IMR-90 (cell line): ENCODE measurements at regions not wholly inside any gene's neighbourhood (a gene's known extent, or its start where the extent isn't known, plus 50 kb on each side); places are given as distances from the start of the nearest gene placed in this dataset.

Experiments used
- ATAC-seq: fragments of 200-7000 bp; cut with Tn5 transposase; 2 replicates; pipeline ENCODE4 v1.9.1; 2020; ENCODE audit warnings: low read depth, mild to moderate bottlenecking, moderate library complexity
- BruUV-seq: library from RNA; stranded (reverse); fragments of 400-500 nt; replicated peaks from 2 replicates; lab custom pipeline; 2021; lab: Mats Ljungman, UMichigan
- CTCF ChIA-PET: fragments of 300-600 bp; formaldehyde crosslinking; extraction: SDS; loops from one replicate; lab custom pipeline; 2021; ENCODE audit warnings: antibody characterized with exemption; lab: Yijun Ruan, JAX
- POLR2A ChIA-PET: fragments of 300-600 bp; sonication (Branson Sonifier 250); formaldehyde crosslinking; loops from one replicate; lab custom pipeline; 2022; ENCODE audit warnings: antibody characterized with exemption; ENCODE audit not compliant: unreplicated experiment; lab: Charles Lee
- DNase-seq: peaks from one replicate; pipeline ENCODE4 v3.0.0; 2013
- H2AFZ ChIP-seq: replicated peaks from 2 replicates; pipeline ENCODE3; 2013; ENCODE audit warnings: low read length, mild to moderate bottlenecking; ENCODE audit not compliant: poor library complexity
- H2AK5ac ChIP-seq: 2 replicates; pipeline ENCODE4 v1.6.1; 2013; ENCODE audit warnings: low read depth, low read length, inconsistent platforms
- H2AK9ac ChIP-seq: replicated peaks from 2 replicates; pipeline ENCODE3; 2013; ENCODE audit warnings: mild to moderate bottlenecking, low read depth, low read length, moderate library complexity; ENCODE audit not compliant: poor library complexity
- H2BK120ac ChIP-seq: 2 replicates; pipeline ENCODE4 v1.6.1; 2013; ENCODE audit warnings: low read depth, low read length, inconsistent platforms
- H2BK15ac ChIP-seq: 3 replicates; pipeline ENCODE4 v1.6.1; 2013; ENCODE audit warnings: low read depth, low read length, inconsistent platforms
- H2BK20ac ChIP-seq: 2 replicates; pipeline ENCODE4 v1.6.1; 2013; ENCODE audit warnings: low read depth, mild to moderate bottlenecking, inconsistent platforms, low read length, moderate library complexity
- H2BK5ac ChIP-seq: 2 replicates; pipeline ENCODE4 v1.6.1; 2013; ENCODE audit warnings: mild to moderate bottlenecking, low read depth, low read length, inconsistent platforms; ENCODE audit not compliant: poor library complexity, severe bottlenecking
- H3K14ac ChIP-seq: replicated peaks from 2 replicates; pipeline ENCODE4 v1.6.1; 2013; ENCODE audit warnings: low read depth, low read length, inconsistent platforms
- H3K18ac ChIP-seq: 2 replicates; pipeline ENCODE4 v1.6.1; 2013; ENCODE audit warnings: low read depth, low read length, control low read depth
- H3K23ac ChIP-seq: 2 replicates; pipeline ENCODE4 v1.6.1; 2013; ENCODE audit warnings: low read depth, low read length, inconsistent platforms
- H3K27ac ChIP-seq: 2 replicates; pipeline ENCODE4 v1.5.1; 2013; ENCODE audit warnings: mild to moderate bottlenecking, control low read depth, low read length; ENCODE audit not compliant: insufficient read depth
- H3K27me3 ChIP-seq: 2 replicates; pipeline ENCODE4 v1.6.1; 2013; ENCODE audit warnings: low read length; ENCODE audit not compliant: control insufficient read depth, insufficient read depth
- H3K36me3 ChIP-seq: 2 replicates; pipeline ENCODE4 v1.6.1; 2013; ENCODE audit warnings: low read length, mixed read lengths; ENCODE audit not compliant: control insufficient read depth, insufficient read depth
- H3K4ac ChIP-seq: 2 replicates; pipeline ENCODE4 v1.6.1; 2013; ENCODE audit warnings: low read depth, low read length, inconsistent platforms
- H3K4me1 ChIP-seq: 2 replicates; pipeline ENCODE4 v1.6.1; 2013; ENCODE audit warnings: low read length, mixed read lengths; ENCODE audit not compliant: control insufficient read depth, insufficient read depth
- H3K4me2 ChIP-seq: 2 replicates; pipeline ENCODE4 v1.6.1; 2013; ENCODE audit warnings: low read depth, mild to moderate bottlenecking, control low read depth, low read length, moderate library complexity
- H3K4me3 ChIP-seq: 2 replicates; pipeline ENCODE4 v1.5.1; 2013; ENCODE audit warnings: low read depth, mild to moderate bottlenecking, control low read depth, low read length, moderate library complexity; ENCODE audit not compliant: insufficient read depth
- H3K56ac ChIP-seq: 2 replicates; pipeline ENCODE4 v1.6.1; 2013; ENCODE audit warnings: low read length, inconsistent platforms; ENCODE audit not compliant: insufficient read depth; ENCODE audit errors: extremely low read depth
- H3K79me1 ChIP-seq, 2 experiments: 2 replicates each; pipeline ENCODE4 v1.6.1; 2013; ENCODE audit warnings: low read length in 2 of 2, inconsistent platforms in 1 of 2, low read depth in 1 of 2
- H3K9ac ChIP-seq: 2 replicates; pipeline ENCODE4 v1.6.1; 2013; ENCODE audit warnings: low read depth, low read length, control low read depth
- H3K9me1 ChIP-seq: 2 replicates; pipeline ENCODE4 v1.6.1; 2013; ENCODE audit warnings: low read length, inconsistent platforms; ENCODE audit not compliant: insufficient read depth
- H3K9me3 ChIP-seq: 2 replicates; pipeline ENCODE4 v1.6.1; 2013; ENCODE audit warnings: low read length; ENCODE audit not compliant: control insufficient read depth, insufficient read depth
- H4K20me1 ChIP-seq: 2 replicates; pipeline ENCODE4 v1.6.1; 2013; ENCODE audit warnings: low read length, inconsistent platforms; ENCODE audit not compliant: insufficient read depth
- H4K5ac ChIP-seq: 2 replicates; pipeline ENCODE4 v1.6.1; 2013; ENCODE audit warnings: mild to moderate bottlenecking, low read depth, low read length, control low read depth
- H4K8ac ChIP-seq, 2 experiments: 2 replicates each; pipeline ENCODE4 v1.6.1; 2013; ENCODE audit warnings: low read depth in 2 of 2, low read length in 2 of 2, control low read depth in 1 of 2, inconsistent platforms in 1 of 2
- H4K91ac ChIP-seq: 2 replicates; pipeline ENCODE4 v1.6.1; 2013; ENCODE audit warnings: low read depth, low read length, inconsistent platforms; ENCODE audit not compliant: insufficient read depth
- CHD1 ChIP-seq: IDR thresholded peaks from 2 replicates; pipeline ENCODE4 v1.6.1; 2012; ENCODE audit warnings: low read depth, low read length, improper control_type of control experiment
- ELK1 ChIP-seq: fragments of 150-350 bp; IDR thresholded peaks from 2 replicates; pipeline ENCODE4 v1.6.1; 2016; ENCODE audit warnings: low read depth, mild to moderate bottlenecking, low read length, moderate library complexity, borderline replicate concordance
- MAFK ChIP-seq: IDR thresholded peaks from 2 replicates; pipeline ENCODE4 v1.6.1; 2012; ENCODE audit warnings: low read depth, low read length, improper control_type of control experiment
- MXI1 ChIP-seq: IDR thresholded peaks from 2 replicates; pipeline ENCODE4 v1.6.1; 2012; ENCODE audit warnings: low read depth, mild to moderate bottlenecking, low read length, moderate library complexity, borderline replicate concordance
- POLR2A ChIP-seq: IDR thresholded peaks from 2 replicates; pipeline ENCODE4 v1.6.1; 2012; ENCODE audit warnings: mild to moderate bottlenecking, low read depth, low read length
- RAD21 ChIP-seq: IDR thresholded peaks from 2 replicates; pipeline ENCODE4 v1.6.1; 2012; ENCODE audit warnings: low read length, improper control_type of control experiment
- RCOR1 ChIP-seq: IDR thresholded peaks from 2 replicates; pipeline ENCODE4 v1.6.1; 2012; ENCODE audit warnings: mild to moderate bottlenecking, low read length, improper control_type of control experiment; ENCODE audit not compliant: insufficient replicate concordance
- RFX5 ChIP-seq: IDR thresholded peaks from 2 replicates; pipeline ENCODE4 v1.8.0; 2012; ENCODE audit warnings: low read depth, mild to moderate bottlenecking, low read length, moderate library complexity
- WGBS, 2 experiments: methylation state at CpG; one replicate each; pipeline versions ENCODE4 v1.1.5 to v1.1.7; 2013; ENCODE audit warnings: missing lambda C conversion rate in 2 of 2; ENCODE audit not compliant: insufficient read length in 1 of 2; ENCODE audit errors: extremely low coverage in 2 of 2; 5-methylcytosine and 5-hydroxymethylcytosine counted together
- dilution Hi-C: fragments of 300-500 bp; cut with HindIII; formaldehyde crosslinking; loops from one replicate; pipeline ENCODE4 v1.14.3; 2018; ENCODE audit warnings: low sequenced_read_pairs; ENCODE audit not compliant: unreplicated experiment
- in situ Hi-C: fragments of 300-500 bp; cut with MboI; formaldehyde crosslinking; loops from 3 replicates; pipeline ENCODE4 v1.14.3; 2019; ENCODE audit warnings: low sequenced_read_pairs, inconsistent platforms, mixed read lengths
- intact Hi-C: fragments of 100-400 bp; cut with micrococcal nuclease; formaldehyde crosslinking; loops from 2 replicates; pipeline ENCODE4 v1.10.0; 2022

- Histone ChIP-seq H3K9me1 (no peaks in the 10 kb centered on the region), H4K20me1 (no peaks in the 10 kb centered on the region), H3K4ac (no peak overlapping the region), H4K8ac (no peak overlapping the region), H2BK5ac (no peak overlapping the region), H2BK15ac (no peak overlapping the region), H3K36me3 (no peaks in the 10 kb centered on the region), H3K4me1 (no peaks in the 10 kb centered on the region), H2BK120ac (no peak overlapping the region), H3K4me2 (no peak overlapping the region), H3K9me3 (peaks cover 2% of the 10 kb centered on the region; the same call in 1 of the 2 replicates), H3K23ac (no peak overlapping the region), H3K14ac (no peak overlapping the region), H3K4me3 (no peak overlapping the region), H3K18ac (no peak overlapping the region), H3K27ac (no peak overlapping the region), H3K27me3 (no peaks in the 10 kb centered on the region), H3K9ac (no peak overlapping the region), H4K91ac (no peak overlapping the region), H3K56ac (no peak overlapping the region), H2AFZ (no peak overlapping the region), H3K79me1 (no peaks in the 10 kb centered on the region), H2AK5ac (no peak overlapping the region), H4K5ac (no peak overlapping the region), H2BK20ac (no peak overlapping the region), H2AK9ac (no peak overlapping the region)
- dilution Hi-C loops: no loop called here
- intact Hi-C loops: no loop called here
- ChIA-PET POLR2A (no interaction called here), CTCF (no interaction called here)
- BruUV-seq: no TSS peak
- DNase-seq: no peak
- in situ Hi-C loops: no loop called here
- no peak for ATAC-seq
- WGBS, 2 experiments: no CpG with 5 or more reads among the region's 3 CpGs
- TF ChIP-seq RFX5 (no peak), ELK1 (no peak), MXI1 (no peak), CHD1 (no peak), RCOR1 (no peak), MAFK (peak; percentile 58), RAD21 (no peak), POLR2A (no peak)
Measured at GRCh38 chr14:56918849-56919574, 108.7 kb upstream of the OTX2 start.
